Loucy (cell line): ENCODE measurements at regions not wholly inside any gene's neighbourhood (a gene's known extent, or its start where the extent isn't known, plus 50 kb on each side); places are given as distances from the start of the nearest gene placed in this dataset.

Source experiments
- H2AFZ ChIP-seq: fragments of 200-600 bp; sonication (generic); 2 replicates; pipeline ENCODE4 v1.6.0; 2016; ENCODE audit warnings: antibody characterized with exemption, mild to moderate bottlenecking, low read length, moderate library complexity
- H3F3A ChIP-seq: fragments of 200-600 bp; 2 replicates; pipeline ENCODE4 v1.6.0; 2016; ENCODE audit warnings: antibody characterized with exemption, low read depth, mild to moderate bottlenecking
- H3K27me3 ChIP-seq: fragments of 200-600 bp; sonication (generic); 2 replicates; pipeline ENCODE4 v1.6.1; 2014; ENCODE audit warnings: low read length, mild to moderate bottlenecking; ENCODE audit not compliant: insufficient read depth, poor library complexity, severe bottlenecking
- H3K36me3 ChIP-seq: fragments of 200-600 bp; sonication (generic); 2 replicates; pipeline ENCODE4 v1.6.1; 2016; ENCODE audit warnings: low read length; ENCODE audit not compliant: insufficient read depth
- H3K4me1 ChIP-seq: fragments of 200-600 bp; sonication (generic); 2 replicates; pipeline ENCODE4 v1.5.1; 2014; ENCODE audit warnings: low read length, mild to moderate bottlenecking; ENCODE audit not compliant: insufficient read depth, poor library complexity, severe bottlenecking
- H3K4me2 ChIP-seq: fragments of 200-600 bp; sonication (generic); 2 replicates; pipeline ENCODE4 v1.6.0; 2014; ENCODE audit warnings: antibody characterized with exemption, low read length, low read depth, mild to moderate bottlenecking; ENCODE audit not compliant: poor library complexity, severe bottlenecking
- H3K4me3 ChIP-seq: fragments of 200-600 bp; sonication (generic); 2 replicates; pipeline ENCODE4 v1.5.1; 2014; ENCODE audit warnings: low read length, mild to moderate bottlenecking, mixed read lengths; ENCODE audit not compliant: poor library complexity, severe bottlenecking
- H3K79me2 ChIP-seq: fragments of 200-600 bp; sonication (generic); 2 replicates; pipeline ENCODE4 v1.6.1; 2014; ENCODE audit warnings: low read length; ENCODE audit not compliant: insufficient read depth
- H3K9ac ChIP-seq: fragments of 200-600 bp; sonication (generic); 2 replicates; pipeline ENCODE4 v1.6.0; 2014; ENCODE audit warnings: mild to moderate bottlenecking, low read depth, low read length, moderate library complexity; ENCODE audit not compliant: poor library complexity, severe bottlenecking
- H3K9me2 ChIP-seq: fragments of 200-600 bp; sonication (generic); replicated peaks from 2 replicates; pipeline ENCODE4 v1.6.1; 2016; ENCODE audit warnings: low read depth, low read length, mixed read lengths
- H3K9me3 ChIP-seq: fragments of 200-600 bp; sonication (generic); 2 replicates; pipeline ENCODE4 v1.6.1; 2014; ENCODE audit warnings: mild to moderate bottlenecking, antibody characterized with exemption, low read length, low read depth; ENCODE audit not compliant: insufficient read depth
- H4K20me1 ChIP-seq: fragments of 200-600 bp; sonication (generic); 2 replicates; pipeline ENCODE4 v1.6.0; 2014; ENCODE audit warnings: antibody characterized with exemption, low read length, mild to moderate bottlenecking; ENCODE audit not compliant: insufficient read depth, poor library complexity, severe bottlenecking
- EZH2phosphoT487 ChIP-seq: fragments of 200-600 bp; IDR thresholded peaks from 2 replicates; pipeline ENCODE4 v1.6.1; 2018; ENCODE audit warnings: antibody characterized with exemption, mild to moderate bottlenecking, moderate library complexity, borderline replicate concordance
- TF ChIP-seq, protein P1 (sequence below): fragments of 200-600 bp; sonication (generic); conservative IDR thresholded peaks from 2 replicates; pipeline ENCODE4 v1.5.1; 2014; ENCODE audit warnings: mild to moderate bottlenecking, antibody characterized with exemption, low read length

DNA sequence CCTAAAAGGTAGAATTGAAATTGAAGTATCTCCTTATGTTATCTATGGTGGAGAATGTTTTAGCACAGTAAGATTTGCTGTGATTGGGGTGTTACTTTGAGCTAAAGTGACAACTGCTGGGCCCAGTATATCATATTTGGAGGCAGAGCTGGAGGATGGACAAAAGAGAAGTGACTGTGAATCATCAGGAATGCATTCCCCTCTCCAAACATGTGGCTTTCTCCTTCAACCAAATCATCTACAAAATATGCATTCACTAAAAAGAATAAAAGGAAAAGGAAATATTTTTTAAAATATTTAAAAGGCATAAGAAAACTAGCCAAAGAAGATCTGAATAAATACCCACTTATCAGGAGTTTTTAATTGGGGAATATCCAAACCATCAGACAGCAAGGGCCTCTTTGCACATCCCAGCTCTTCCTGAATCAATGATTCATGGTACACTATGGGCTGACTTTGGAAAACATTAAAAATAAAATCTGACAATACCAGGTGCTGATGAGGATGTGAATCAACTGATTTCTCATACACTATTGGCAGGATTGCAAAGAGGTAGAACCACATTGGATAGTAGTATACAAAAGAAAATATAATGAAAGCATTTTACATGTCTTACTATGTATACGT is 671.7 kb upstream of the NR3C2 start:
- Histone ChIP-seq H4K20me1 (no peaks in the 10 kb centered on the region), H3K4me2 (no peak overlapping the region)

DNA sequence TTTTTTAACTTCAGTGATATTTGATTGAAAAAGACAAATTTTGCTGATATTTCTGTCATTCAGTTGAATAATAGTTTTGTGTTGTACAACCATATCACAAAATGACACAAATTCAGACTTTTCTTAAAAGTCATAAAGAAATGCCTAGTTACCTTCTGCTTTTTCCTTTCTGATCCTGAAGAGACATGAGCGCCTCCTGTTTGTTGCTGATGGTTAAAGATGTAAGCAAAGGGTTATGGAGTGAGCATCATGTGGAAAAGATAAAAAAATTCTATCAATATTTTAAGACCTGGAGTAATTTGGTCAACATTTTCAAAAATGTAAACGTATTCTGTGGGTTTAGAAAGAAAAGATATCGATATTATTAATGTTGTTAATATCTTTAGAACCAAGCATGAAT is 669.9 kb upstream of the NR3C2 start:
- Histone ChIP-seq H3K79me2 (no peaks in the 10 kb centered on the region), H3K4me2 (no peak overlapping the region), H3K9ac (no peak overlapping the region), H3K9me2 (no peaks in the 10 kb centered on the region), H3K9me3 (no peaks in the 10 kb centered on the region), H4K20me1 (no peaks in the 10 kb centered on the region), H3K4me3 (no peak overlapping the region), H3K27me3 (no peaks in the 10 kb centered on the region), H3K36me3 (no peaks in the 10 kb centered on the region), H3K4me1 (no peaks in the 10 kb centered on the region), H2AFZ (no peak overlapping the region), H3F3A (no peaks in the 10 kb centered on the region)
- TF ChIP-seq EZH2phosphoT487, result no peak
- TF ChIP-seq, protein P1, sequence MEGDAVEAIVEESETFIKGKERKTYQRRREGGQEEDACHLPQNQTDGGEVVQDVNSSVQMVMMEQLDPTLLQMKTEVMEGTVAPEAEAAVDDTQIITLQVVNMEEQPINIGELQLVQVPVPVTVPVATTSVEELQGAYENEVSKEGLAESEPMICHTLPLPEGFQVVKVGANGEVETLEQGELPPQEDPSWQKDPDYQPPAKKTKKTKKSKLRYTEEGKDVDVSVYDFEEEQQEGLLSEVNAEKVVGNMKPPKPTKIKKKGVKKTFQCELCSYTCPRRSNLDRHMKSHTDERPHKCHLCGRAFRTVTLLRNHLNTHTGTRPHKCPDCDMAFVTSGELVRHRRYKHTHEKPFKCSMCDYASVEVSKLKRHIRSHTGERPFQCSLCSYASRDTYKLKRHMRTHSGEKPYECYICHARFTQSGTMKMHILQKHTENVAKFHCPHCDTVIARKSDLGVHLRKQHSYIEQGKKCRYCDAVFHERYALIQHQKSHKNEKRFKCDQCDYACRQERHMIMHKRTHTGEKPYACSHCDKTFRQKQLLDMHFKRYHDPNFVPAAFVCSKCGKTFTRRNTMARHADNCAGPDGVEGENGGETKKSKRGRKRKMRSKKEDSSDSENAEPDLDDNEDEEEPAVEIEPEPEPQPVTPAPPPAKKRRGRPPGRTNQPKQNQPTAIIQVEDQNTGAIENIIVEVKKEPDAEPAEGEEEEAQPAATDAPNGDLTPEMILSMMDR, result no peak

More for the DNA sequence above, 671.7 kb upstream of the NR3C2 start:
- Histone ChIP-seq H2AFZ (no peak overlapping the region), H3K27me3 (no peaks in the 10 kb centered on the region), H3K79me2 (no peaks in the 10 kb centered on the region), H3K9me3 (no peaks in the 10 kb centered on the region), H3F3A (no peaks in the 10 kb centered on the region), H3K4me3 (no peak overlapping the region), H3K9ac (no peak overlapping the region), H3K36me3 (no peaks in the 10 kb centered on the region), H3K9me2 (no peaks in the 10 kb centered on the region), H3K4me1 (no peaks in the 10 kb centered on the region)
- TF ChIP-seq EZH2phosphoT487, result no peak
- TF ChIP-seq, protein P1, result no peak

DNA sequence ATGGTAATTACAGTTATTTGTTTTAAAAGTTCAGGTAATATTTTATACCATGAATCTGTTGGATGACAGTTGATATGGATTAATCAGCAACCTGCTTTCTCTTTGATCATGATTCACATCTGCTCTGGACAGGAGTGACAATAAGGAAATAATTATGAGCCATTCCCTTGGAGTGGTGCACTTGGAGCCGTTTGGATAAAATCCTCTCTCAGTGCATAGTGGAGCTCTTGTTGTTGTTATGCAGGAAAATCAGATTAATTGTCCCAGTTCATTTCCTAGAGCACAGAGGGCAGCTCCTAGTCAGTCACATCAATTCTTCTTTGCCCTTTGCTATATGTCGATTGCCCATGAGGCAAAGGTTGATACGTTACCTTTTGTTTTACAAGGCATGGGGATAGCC is 668.3 kb upstream of the NR3C2 start:
- H4K20me1 ChIP-seq, result no peaks in the 10 kb centered on the region
- no peak overlapping the region for H3K9ac ChIP-seq
- TF ChIP-seq, protein P1, result no peak
- TF ChIP-seq EZH2phosphoT487, result no peak
- H3K4me3 ChIP-seq, result no peak overlapping the region
- no peaks in the 10 kb centered on the region for H3K9me3 ChIP-seq
- H3K4me1 ChIP-seq, result no peaks in the 10 kb centered on the region
- H3K9me2 ChIP-seq, result no peaks in the 10 kb centered on the region
- H3K4me2 ChIP-seq, result no peak overlapping the region
- no peak overlapping the region for H2AFZ ChIP-seq
- no peaks in the 10 kb centered on the region for H3K36me3 ChIP-seq
- no peaks in the 10 kb centered on the region for H3F3A ChIP-seq
- H3K79me2 ChIP-seq, result no peaks in the 10 kb centered on the region
- H3K27me3 ChIP-seq, result no peaks in the 10 kb centered on the region
